K562 (cell line): ENCODE measurements at regions not wholly inside any gene's neighbourhood (a gene's known extent, or its start where the extent isn't known, plus 50 kb on each side); places are given as distances from the start of the nearest gene placed in this dataset.

Source experiments
- ATAC-seq: fragments of 200-7000 bp; cut with Tn5 transposase; 3 replicates; pipeline ENCODE4 v1.9.1; 2020; ENCODE audit warnings: moderate library complexity
- BruUV-seq: library from RNA; stranded (reverse); fragments of 400-500 nt; replicated peaks from 2 replicates; lab custom pipeline; 2021; lab: Mats Ljungman, UMichigan
- CTCF ChIA-PET: fragments of 300-600 bp; formaldehyde crosslinking; extraction: SDS; loops from one replicate; lab custom pipeline; 2021; ENCODE audit warnings: low intra/inter-chr PET ratio; lab: Yijun Ruan, JAX
- POLR2A ChIA-PET: fragments of 300-600, 350-650 bp; sonication (Branson Sonifier 250); formaldehyde crosslinking; extraction: SDS; loops from one replicate; lab custom pipeline; 2021; ENCODE audit warnings: antibody characterized with exemption, inconsistent platforms; lab: Yijun Ruan, JAX
- DNase-seq, 4 experiments: peaks; one replicate each; pipeline versions ENCODE4 v3.0.0 to v3.0.0-alpha.2; 2011 to 2018; ENCODE audit warnings: low spot score in 3 of 4, mixed read lengths in 3 of 4; ENCODE audit errors: extremely low read depth in 1 of 4
- FAIRE-seq: peaks from 2 replicates; lab custom pipeline; 2011; peaks lifted over from hg19 to GRCh38; lab: Jason Lieb, UNC
- H2AFZ ChIP-seq: 2 replicates; pipeline ENCODE4 v1.6.0; 2011; ENCODE audit warnings: low read depth, low read length, control low read depth, inconsistent platforms
- H3K27ac ChIP-seq: fragments of 200-600 bp; 3 replicates; pipeline ENCODE4 v1.8.0; 2011; ENCODE audit warnings: low read depth, mild to moderate bottlenecking, control low read depth, inconsistent platforms, low read length, moderate library complexity, mixed read lengths; ENCODE audit errors: extremely low read depth
- H3K27me3 ChIP-seq, 2 experiments: fragments of 300-600 bp in 1 of 2; 2 replicates in 1 of 2; 3 replicates in 1 of 2; pipeline versions ENCODE4 v1.6.0 to v1.8.0; 2011; ENCODE audit warnings: inconsistent platforms in 2 of 2, low read length in 2 of 2, mild to moderate bottlenecking in 1 of 2, mixed read lengths in 1 of 2, moderate library complexity in 1 of 2; ENCODE audit not compliant: control insufficient read depth in 2 of 2, insufficient read depth in 2 of 2
- H3K36me3 ChIP-seq: fragments of 300-600 bp; 3 replicates; pipeline ENCODE4 v1.8.0; 2011; ENCODE audit warnings: mild to moderate bottlenecking, low read length, inconsistent platforms; ENCODE audit not compliant: control insufficient read depth, insufficient read depth
- H3K4me1 ChIP-seq, 2 experiments: fragments of 200-600 bp in 1 of 2; replicated peaks in 1 of 2; 2 replicates in 1 of 2; 3 replicates in 1 of 2; pipeline versions ENCODE4 v1.5.1 to v1.8.0; 2011; ENCODE audit warnings: inconsistent platforms in 2 of 2, low read length in 2 of 2, mild to moderate bottlenecking in 1 of 2, mixed read lengths in 1 of 2, moderate library complexity in 1 of 2; ENCODE audit not compliant: control insufficient read depth in 2 of 2, insufficient read depth in 2 of 2
- H3K4me2 ChIP-seq: 2 replicates; pipeline ENCODE4 v1.6.1; 2011; ENCODE audit warnings: low read length, control low read depth, inconsistent platforms, mixed read lengths; ENCODE audit not compliant: insufficient read depth
- H3K4me3 ChIP-seq: fragments of 200-600 bp; sonication (generic), shearing (Covaris generic); 2 replicates; pipeline ENCODE4 v1.5.1; 2016; ENCODE audit warnings: control low read depth, inconsistent platforms
- H3K79me2 ChIP-seq: fragments of 200-600 bp; 3 replicates; pipeline ENCODE4 v1.8.0; 2011; ENCODE audit warnings: low read length, inconsistent platforms; ENCODE audit not compliant: control insufficient read depth, insufficient read depth
- H3K9ac ChIP-seq, 2 experiments: 2 replicates each; pipeline versions ENCODE4 v1.6.0 to v1.6.1; 2011; ENCODE audit warnings: low read depth in 2 of 2, low read length in 2 of 2, control low read depth in 1 of 2, inconsistent platforms in 1 of 2, mild to moderate bottlenecking in 1 of 2, mixed read lengths in 1 of 2; ENCODE audit not compliant: insufficient read depth in 1 of 2
- H3K9me1 ChIP-seq: one replicate; pipeline ENCODE4 v1.6.0; 2011; ENCODE audit warnings: inconsistent platforms, mild to moderate bottlenecking, low read length, moderate library complexity; ENCODE audit not compliant: control insufficient read depth, insufficient read depth
- H3K9me3 ChIP-seq: replicated peaks from 2 replicates; pipeline ENCODE4 v1.5.1; 2011; ENCODE audit warnings: low read depth, low read length, inconsistent platforms; ENCODE audit not compliant: control insufficient read depth, insufficient read depth
- H4K20me1 ChIP-seq: replicated peaks from 2 replicates; pipeline ENCODE4 v1.6.1; 2011; ENCODE audit warnings: low read length, inconsistent platforms, mixed read lengths; ENCODE audit not compliant: control insufficient read depth, insufficient read depth
- ARID3A ChIP-seq: IDR thresholded peaks from 2 replicates; pipeline ENCODE4 v1.6.1; 2012; ENCODE audit warnings: low read depth, low read length, improper control_type of control experiment, borderline replicate concordance
- ATF1 ChIP-seq, 2 experiments: fragments of 450-650 bp in 1 of 2; IDR thresholded peaks; 2 replicates each; pipeline ENCODE4 v1.6.1; 2016; ENCODE audit warnings: missing compliant biosample characterization in 1 of 2, missing genetic modification characterization in 1 of 2
- BRD9 ChIP-seq: fragments of 450-650 bp; IDR thresholded peaks from 2 replicates; pipeline ENCODE4 v1.6.1; 2018; ENCODE audit warnings: low read depth; ENCODE audit not compliant: partially characterized antibody
- E2F6 ChIP-seq, 2 experiments: IDR thresholded peaks; 2 replicates each; pipeline ENCODE4 v1.6.1; 2011; ENCODE audit warnings: borderline replicate concordance in 1 of 2, control low read depth in 1 of 2, low read depth in 1 of 2, low read length in 1 of 2, mild to moderate bottlenecking in 1 of 2, mixed read lengths in 1 of 2, moderate library complexity in 1 of 2; ENCODE audit not compliant: insufficient read depth in 1 of 2, insufficient read length in 1 of 2, poor library complexity in 1 of 2, severe bottlenecking in 1 of 2; ENCODE audit errors: extremely low read depth in 1 of 2
- ELK1 ChIP-seq: sonication (generic); formaldehyde crosslinking; IDR thresholded peaks from 2 replicates; pipeline ENCODE4 v1.8.1; 2022; ENCODE audit warnings: missing genetic modification reagents
- ETV6 ChIP-seq, 3 experiments: fragments of 150-350 bp in 1 of 3; sonication (generic) in 1 of 3; formaldehyde crosslinking in 1 of 3; IDR thresholded peaks; 2 replicates each; pipeline versions ENCODE4 v1.6.1 to v1.8.0; 2014 to 2022; ENCODE audit warnings: borderline replicate concordance in 2 of 3, low read depth in 2 of 3, antibody characterized with exemption in 1 of 3, low read length in 1 of 3, mild to moderate bottlenecking in 1 of 3, missing genetic modification reagents in 1 of 3
- KLF10 ChIP-seq: fragments of 250-450 bp; sonication (Bioruptor Pico); IDR thresholded peaks from 2 replicates; pipeline ENCODE4 v1.6.1; 2021; ENCODE audit warnings: matching md5 sums
- MXD1 ChIP-seq: fragments of 250-450 bp; sonication (Bioruptor Pico); IDR thresholded peaks from 2 replicates; pipeline ENCODE4 v1.8.0; 2021; ENCODE audit warnings: borderline replicate concordance, mild to moderate bottlenecking, moderate library complexity; ENCODE audit not compliant: poor library complexity, severe bottlenecking
- PHB ChIP-seq: fragments of 250-450 bp; sonication (Bioruptor Pico); IDR thresholded peaks from 2 replicates; pipeline ENCODE4 v1.5.0; 2021
- PHTF2 ChIP-seq: fragments of 250-450 bp; sonication (Bioruptor Pico); IDR thresholded peaks from 2 replicates; pipeline ENCODE4 v1.5.0; 2021; ENCODE audit warnings: mild to moderate bottlenecking
- RHOXF2B ChIP-seq: fragments of 250-450 bp; sonication (Bioruptor Pico); conservative IDR thresholded peaks from 2 replicates; pipeline ENCODE4 v1.5.1; 2021
- THAP7 ChIP-seq: fragments of 250-450 bp; sonication (Bioruptor Pico); IDR thresholded peaks from 2 replicates; pipeline ENCODE4 v1.5.0; 2021
- USF2 ChIP-seq: sonication (generic); formaldehyde crosslinking; IDR thresholded peaks from 2 replicates; pipeline ENCODE4 v1.5.0; 2020; ENCODE audit warnings: missing genetic modification reagents
- ZNF408 ChIP-seq: fragments of 250-450 bp; sonication (Bioruptor Pico); IDR thresholded peaks from 2 replicates; pipeline ENCODE4 v1.4.0; 2020; ENCODE audit warnings: low read depth, mild to moderate bottlenecking, moderate library complexity
- ZNF695 ChIP-seq: fragments of 450-650 bp; formaldehyde crosslinking; IDR thresholded peaks from 2 replicates; pipeline ENCODE4 v1.4.0; 2020; ENCODE audit warnings: mild to moderate bottlenecking, moderate library complexity
- ZNF764 ChIP-seq: fragments of 250-450 bp; sonication (Bioruptor Pico); IDR thresholded peaks from 2 replicates; pipeline ENCODE4 v1.4.0; 2020; ENCODE audit warnings: low read depth, mild to moderate bottlenecking, moderate library complexity
- WGBS: fragments of 100-300 bp; shearing (Covaris generic); methylation state at CpG from one replicate; pipeline ENCODE4 v1.1.6; 2016; ENCODE audit warnings: low coverage, mixed read lengths; ENCODE audit not compliant: insufficient coverage; ENCODE audit errors: missing lambda C conversion rate; 5-methylcytosine and 5-hydroxymethylcytosine counted together
- in situ Hi-C: fragments of 300-500 bp; cut with MboI; formaldehyde crosslinking; loops from 4 replicates; pipeline ENCODE4 v1.15.0; 2018; ENCODE audit warnings: inconsistent platforms, mixed read lengths
- intact Hi-C: fragments of 100-400 bp; cut with micrococcal nuclease; formaldehyde crosslinking; loops from 2 replicates; pipeline ENCODE4 v1.14.2; 2022

- TF ChIP-seq THAP7 (CRISPR knock-in tag): no peak
- no peak for TF ChIP-seq BRD9
- TF ChIP-seq RHOXF2B (CRISPR knock-in tag): no peak
- TF ChIP-seq KLF10 (CRISPR knock-in tag): no peak
- no peak for TF ChIP-seq ZNF408
- no peak for TF ChIP-seq ETV6 (IDR thresholded peaks at IDR 0.05; ENCODE audit: borderline replicate concordance in 1 of 2, low read depth in 2 of 2, low read length in 1 of 2)
- TF ChIP-seq ETV6 (CRISPR knock-in tag; IDR thresholded peaks at IDR 0.05; ENCODE audit: borderline replicate concordance): no peak
- TF ChIP-seq MXD1: no peak
- TF ChIP-seq E2F6 (IDR thresholded peaks at IDR 0.05; ENCODE audit: borderline replicate concordance in 1 of 2, extremely low read depth in 1 of 2, insufficient read depth in 1 of 2, insufficient read length in 1 of 2, low read depth in 1 of 2, low read length in 1 of 2, poor library complexity in 1 of 2, severe bottlenecking in 1 of 2): no peak
- no peak for TF ChIP-seq ATF1 (CRISPR knock-in tag; IDR thresholded peaks at IDR 0.05)
- TF ChIP-seq ATF1 (tag; IDR thresholded peaks at IDR 0.05): no peak
- no peak for TF ChIP-seq ZNF764 (CRISPR knock-in tag)
- TF ChIP-seq USF2 (CRISPR knock-in tag): no peak
- no peak for TF ChIP-seq PHTF2
- no peak for TF ChIP-seq PHB (CRISPR knock-in tag)
- TF ChIP-seq ARID3A: no peak
- no peak for TF ChIP-seq ZNF695 (CRISPR knock-in tag)
- TF ChIP-seq ELK1 (CRISPR knock-in tag): no peak
- TF ChIP-seq, all 486 proteins: peak for 0
- in situ Hi-C loops (no loop called here), intact Hi-C loops (no loop called here)
- Histone ChIP-seq H3K4me2 (no peak overlapping the region), H3K9ac (no peak overlapping the region), H3K27ac (no peak overlapping the region), H2AFZ (no peak overlapping the region), H3K79me2 (no peaks in the 10 kb centered on the region), H4K20me1 (no peaks in the 10 kb centered on the region), H3K4me1 (no peaks in the 10 kb centered on the region), H3K36me3 (no peaks in the 10 kb centered on the region), H3K9me1 (no peaks in the 10 kb centered on the region), H3K27me3 (no peaks in the 10 kb centered on the region), H3K9me3 (no peaks in the 10 kb centered on the region), H3K4me3 (no peak overlapping the region)
- ATAC-seq: no peak
- POLR2A ChIA-PET: no interaction called here
- FAIRE-seq: no peak
- WGBS: 3% methylated on average over 5 of the region's 5 CpGs
- BruUV-seq: no TSS peak
- no peak for DNase-seq
- CTCF ChIA-PET: no interaction called here
Observed at GRCh38 chr4:184574861-184575260, 74.4 kb downstream of the CASP3 start.
